ENCODE measurements at regions not wholly inside any gene's neighbourhood (a gene's known extent, or its start where the extent isn't known, plus 50 kb on each side); places are given as distances from the start of the nearest gene placed in this dataset.

GRCh38 chr6:6816716-6817115 lies 228.2 kb downstream of the LY86 start:
- DNase-seq (ENCODE audit: low spot score) = no peak
- Histone ChIP-seq H3K4me1 (no peaks in the 10 kb centered on the region), H3K9me3 (no peaks in the 10 kb centered on the region), H3K36me3 (no peaks in the 10 kb centered on the region), H3K27ac (no peak overlapping the region), H3K27me3 (no peaks in the 10 kb centered on the region), H3K4me3 (no peak overlapping the region)
- TF ChIP-seq CTCF (IDR thresholded peaks at IDR 0.05) = no peak

DNA sequence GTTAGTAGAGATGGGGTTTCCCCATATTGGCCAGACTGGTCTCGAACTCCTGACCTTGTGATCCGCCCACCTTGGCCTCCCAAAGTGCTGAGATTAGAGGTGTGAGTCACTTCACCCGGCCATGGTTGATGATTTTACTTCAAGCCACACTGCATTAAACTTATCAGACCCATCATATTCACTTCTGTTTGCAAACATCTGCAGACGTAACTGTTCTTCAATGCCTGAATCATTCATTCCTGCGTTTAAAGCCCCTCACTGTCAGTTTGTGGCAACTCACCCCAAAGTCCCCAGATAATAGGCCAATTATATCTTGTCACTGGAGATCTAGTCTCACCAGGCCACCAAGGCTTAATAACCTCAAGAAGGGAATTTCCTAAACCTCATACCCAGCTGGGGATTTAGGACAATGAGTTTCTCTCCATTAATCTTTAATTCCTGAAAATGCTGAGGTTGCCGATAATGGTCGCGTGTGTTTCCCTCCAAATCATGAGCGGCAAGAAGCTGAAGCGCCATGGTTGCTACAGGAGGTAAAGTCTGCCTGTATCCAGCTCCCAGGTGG lies 229.6 kb downstream of the LY86 start:
- no peak for TF ChIP-seq CTCF (IDR thresholded peaks at IDR 0.05)
- Histone ChIP-seq H3K27ac (no peak overlapping the region), H3K27me3 (no peaks in the 10 kb centered on the region), H3K4me3 (no peak overlapping the region), H3K4me1 (no peaks in the 10 kb centered on the region), H3K36me3 (no peaks in the 10 kb centered on the region), H3K9me3 (no peaks in the 10 kb centered on the region)
- DNase-seq (ENCODE audit: low spot score) = no peak

DNA sequence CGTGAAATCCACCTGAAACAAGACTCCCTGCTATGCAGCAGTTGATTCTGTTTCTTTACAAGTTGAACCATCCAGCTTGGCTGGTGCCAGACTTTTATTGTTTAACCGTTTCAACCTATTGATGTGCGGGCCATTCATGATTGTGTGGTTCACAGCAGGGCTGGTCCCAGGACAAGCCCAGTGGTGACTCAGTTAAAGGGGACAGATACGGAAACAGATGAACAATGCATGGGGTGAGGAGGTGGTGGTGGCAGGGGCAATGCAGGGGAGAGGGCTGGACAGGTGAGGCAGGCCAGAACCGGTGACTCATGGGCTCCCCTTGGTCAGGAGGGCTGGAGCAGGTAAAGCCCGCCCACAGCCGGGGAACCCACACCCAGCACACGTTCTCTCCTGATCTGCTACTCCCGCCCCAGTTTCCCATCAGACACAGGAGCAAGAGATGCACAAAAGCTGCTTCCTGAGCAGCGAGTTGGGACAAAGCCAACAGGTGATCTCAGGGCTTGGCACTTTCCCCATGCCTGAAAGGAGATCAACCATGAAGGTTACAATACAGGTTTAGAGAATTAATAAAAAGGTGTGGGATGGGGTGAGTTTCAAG lies 232.2 kb downstream of the LY86 start:
- Histone ChIP-seq H3K36me3 (no peaks in the 10 kb centered on the region), H3K9me3 (no peaks in the 10 kb centered on the region), H3K27ac (no peak overlapping the region), H3K4me3 (no peak overlapping the region), H3K27me3 (no peaks in the 10 kb centered on the region), H3K4me1 (peaks cover 0 to 10% of the 10 kb centered on the region in 2 donors)
- no peak for DNase-seq (ENCODE audit: low spot score)
- TF ChIP-seq CTCF (IDR thresholded peaks at IDR 0.05) = no peak

DNA sequence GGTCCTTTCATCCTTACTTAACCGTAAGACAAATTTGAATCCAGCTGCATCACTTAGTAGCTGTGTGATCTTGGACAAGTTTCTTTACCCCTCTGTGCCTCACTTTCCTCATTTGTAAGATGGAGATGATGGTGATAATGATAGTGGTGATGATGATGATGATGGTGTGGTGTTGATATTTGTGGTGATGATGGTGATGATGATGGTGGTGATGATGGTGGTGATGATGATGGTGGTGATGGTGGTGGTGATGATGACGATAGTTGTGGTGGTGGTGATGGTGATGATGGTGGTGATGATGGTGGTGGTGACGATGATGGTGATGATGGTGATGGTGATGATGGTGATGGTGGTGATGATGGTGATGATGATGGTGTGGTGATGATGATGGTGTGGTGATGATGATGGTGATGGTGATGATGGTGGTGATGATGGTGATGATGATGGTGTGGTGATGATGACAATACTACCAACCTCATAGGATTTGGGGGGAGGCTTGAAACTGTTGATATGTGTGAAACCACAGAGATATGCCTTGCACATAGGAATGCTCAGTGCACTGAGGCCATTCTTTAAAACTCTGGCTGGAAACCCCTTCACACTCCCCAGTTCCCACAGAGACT lies 233.2 kb downstream of the LY86 start:
- DNase-seq (ENCODE audit: low spot score) = no peak
- no peak for TF ChIP-seq CTCF (IDR thresholded peaks at IDR 0.05)
- H3K27me3 ChIP-seq = no peaks in the 10 kb centered on the region
- H3K4me1 ChIP-seq = peaks cover 0 to 19% of the 10 kb centered on the region in 2 donors
- H3K4me3 ChIP-seq = no peak overlapping the region
- H3K36me3 ChIP-seq = no peaks in the 10 kb centered on the region
- H3K9me3 ChIP-seq = no peaks in the 10 kb centered on the region
- H3K27ac ChIP-seq = no peak overlapping the region

GRCh38 chr6:6823030-6823429 lies 234.5 kb downstream of the LY86 start:
- Histone ChIP-seq H3K27ac (no peak overlapping the region), H3K4me3 (no peak overlapping the region), H3K36me3 (no peaks in the 10 kb centered on the region), H3K4me1 (peaks cover 0 to 23% of the 10 kb centered on the region in 2 donors), H3K27me3 (no peaks in the 10 kb centered on the region), H3K9me3 (no peaks in the 10 kb centered on the region)
- DNase-seq (ENCODE audit: low spot score) = no peak
- no peak for TF ChIP-seq CTCF (IDR thresholded peaks at IDR 0.05)

Measured in right atrium auricular region (tissue), 2 donors.